ENCODE measurements at regions not wholly inside any gene's neighbourhood (a gene's known extent, or its start where the extent isn't known, plus 50 kb on each side); places are given as distances from the start of the nearest gene placed in this dataset.

DNA sequence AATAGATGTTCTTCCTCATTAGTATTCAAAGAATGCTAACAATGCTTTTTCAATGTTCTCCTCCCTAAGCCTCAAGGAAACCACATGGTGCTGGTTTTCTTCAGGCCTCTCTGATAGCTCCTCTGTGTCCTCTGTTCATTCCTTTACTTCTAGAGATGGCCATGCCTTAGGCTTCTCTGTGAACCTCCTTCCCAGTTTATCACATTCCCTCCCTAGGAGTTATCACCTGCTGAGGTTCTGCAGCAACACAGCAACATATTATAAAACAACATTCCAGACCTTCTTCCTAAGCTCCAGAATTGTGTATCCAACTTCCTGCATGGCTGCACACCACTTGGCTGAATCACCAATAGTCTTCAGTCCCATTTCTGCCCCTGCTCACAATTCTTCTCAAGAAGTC is 325.5 kb downstream of the IRS1 start:
- peaks cover 0 to 13% (median 0%) of the 10 kb centered on the region in 12 donors for H3K4me1 ChIP-seq
- H3K4me3 ChIP-seq, result no peak overlapping the region
- no peaks in the 10 kb centered on the region for H3K36me3 ChIP-seq
- DNase-seq, result no peak
- peaks cover 0 to 10% (median 0%) of the 10 kb centered on the region in 12 donors for H3K9me3 ChIP-seq
- intact Hi-C loops (cut with DNase I), result no loop called here
- no peak for ATAC-seq
- TF ChIP-seq, protein P1, sequence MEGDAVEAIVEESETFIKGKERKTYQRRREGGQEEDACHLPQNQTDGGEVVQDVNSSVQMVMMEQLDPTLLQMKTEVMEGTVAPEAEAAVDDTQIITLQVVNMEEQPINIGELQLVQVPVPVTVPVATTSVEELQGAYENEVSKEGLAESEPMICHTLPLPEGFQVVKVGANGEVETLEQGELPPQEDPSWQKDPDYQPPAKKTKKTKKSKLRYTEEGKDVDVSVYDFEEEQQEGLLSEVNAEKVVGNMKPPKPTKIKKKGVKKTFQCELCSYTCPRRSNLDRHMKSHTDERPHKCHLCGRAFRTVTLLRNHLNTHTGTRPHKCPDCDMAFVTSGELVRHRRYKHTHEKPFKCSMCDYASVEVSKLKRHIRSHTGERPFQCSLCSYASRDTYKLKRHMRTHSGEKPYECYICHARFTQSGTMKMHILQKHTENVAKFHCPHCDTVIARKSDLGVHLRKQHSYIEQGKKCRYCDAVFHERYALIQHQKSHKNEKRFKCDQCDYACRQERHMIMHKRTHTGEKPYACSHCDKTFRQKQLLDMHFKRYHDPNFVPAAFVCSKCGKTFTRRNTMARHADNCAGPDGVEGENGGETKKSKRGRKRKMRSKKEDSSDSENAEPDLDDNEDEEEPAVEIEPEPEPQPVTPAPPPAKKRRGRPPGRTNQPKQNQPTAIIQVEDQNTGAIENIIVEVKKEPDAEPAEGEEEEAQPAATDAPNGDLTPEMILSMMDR (IDR thresholded peaks at IDR 0.05), result no peak
- TF ChIP-seq POLR2A (IDR thresholded peaks at IDR 0.05), result no peak
- no peaks in the 10 kb centered on the region for H3K27me3 ChIP-seq
- no peak overlapping the region for H3K27ac ChIP-seq

DNA sequence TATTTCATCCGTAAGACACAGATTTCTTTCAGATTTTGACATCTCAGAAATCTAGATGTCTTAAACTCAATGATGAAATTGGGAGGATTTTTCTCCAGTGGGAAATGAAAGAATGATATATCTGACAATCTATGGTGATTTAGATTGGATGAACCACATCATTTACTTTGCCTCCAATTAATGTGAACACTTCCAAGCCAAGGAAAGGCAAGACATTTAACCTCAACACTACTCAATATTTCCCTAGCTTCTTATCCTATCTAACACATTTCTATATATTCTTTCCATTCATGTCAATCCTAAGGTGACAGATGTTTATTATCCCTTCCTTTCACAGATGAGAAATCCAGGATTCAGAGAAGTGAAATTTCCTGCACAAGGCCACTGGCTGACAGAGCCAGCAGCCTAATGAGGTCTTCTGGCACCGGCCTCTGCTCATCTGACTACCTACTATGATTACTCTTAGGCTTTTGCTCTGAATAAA is 327.6 kb downstream of the IRS1 start:
- 46 to 74% (median 49%) methylated on average over 2 of the region's 2 CpGs for WGBS, 4 donors
- intact Hi-C loops (cut with DNase I), result no loop called here
- no peak for ATAC-seq

DNA sequence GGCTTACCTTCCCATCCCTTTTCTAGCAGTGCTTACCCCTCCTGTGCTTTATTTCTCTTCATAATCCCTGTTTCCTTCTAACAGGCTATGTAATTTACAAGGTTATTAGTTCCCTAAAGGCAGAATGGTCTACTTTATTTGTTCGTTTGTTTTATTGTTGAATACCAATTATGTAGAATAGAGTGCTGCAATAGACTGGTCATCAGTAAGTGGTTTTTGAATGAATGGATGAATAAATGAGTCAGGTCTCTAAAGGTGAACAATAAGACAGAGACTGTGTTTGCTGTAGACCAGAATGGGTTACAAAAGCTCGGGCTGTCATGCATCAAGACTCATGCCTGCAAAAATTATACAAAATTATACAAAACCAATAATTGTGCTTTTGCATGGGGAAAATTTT is 332.0 kb downstream of the IRS1 start:
- Histone ChIP-seq H3K9me3 (peaks cover 0 to 11% (median 0%) of the 10 kb centered on the region in 12 donors), H3K27me3 (no peaks in the 10 kb centered on the region), H3K36me3 (no peaks in the 10 kb centered on the region), H3K4me1 (peaks cover 0 to 8% (median 2%) of the 10 kb centered on the region in 12 donors), H3K4me3 (no peak overlapping the region), H3K27ac (no peak overlapping the region)
- no peak for ATAC-seq
- WGBS, 4 donors, result 84 to 91% (median 89%) methylated on average over 2 of the region's 2 CpGs
- no peak for TF ChIP-seq POLR2A (IDR thresholded peaks at IDR 0.05)
- no peak for DNase-seq
- intact Hi-C loops (cut with DNase I), result no loop called here

More for the DNA sequence above, 327.6 kb downstream of the IRS1 start:
- TF ChIP-seq POLR2A (IDR thresholded peaks at IDR 0.05), result no peak
- TF ChIP-seq, protein P1 (IDR thresholded peaks at IDR 0.05), result no peak
- Histone ChIP-seq H3K27me3 (no peaks in the 10 kb centered on the region), H3K4me1 (no peaks in the 10 kb centered on the region), H3K27ac (no peak overlapping the region), H3K36me3 (no peaks in the 10 kb centered on the region), H3K9me3 (peaks cover 0 to 10% (median 0%) of the 10 kb centered on the region in 12 donors), H3K4me3 (no peak overlapping the region)
- DNase-seq, result no peak

DNA sequence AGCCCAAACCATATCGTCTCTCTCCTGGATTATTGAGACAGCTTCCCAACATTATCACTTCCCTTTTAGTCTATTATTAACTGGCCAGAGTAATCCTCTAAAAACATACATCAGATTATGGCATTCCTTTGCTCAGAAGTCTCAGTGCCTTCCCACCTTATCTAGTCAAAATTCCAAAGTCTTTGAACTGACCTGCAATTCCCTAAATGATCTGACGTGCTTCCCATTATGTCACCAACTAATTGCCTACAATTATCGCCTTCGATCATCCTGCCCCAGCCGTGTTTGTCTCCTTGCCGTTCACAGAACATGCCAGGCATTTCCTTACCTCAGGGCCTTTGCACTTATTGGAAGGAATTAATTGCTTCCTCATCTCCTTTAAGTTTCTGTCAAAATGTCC is 332.4 kb downstream of the IRS1 start:
- ATAC-seq (no peak), DNase-seq (no peak)
- Histone ChIP-seq H3K9me3 (peaks cover 0 to 16% (median 0%) of the 10 kb centered on the region in 12 donors), H3K4me3 (no peak overlapping the region), H3K4me1 (peaks cover 0 to 8% (median 2%) of the 10 kb centered on the region in 12 donors), H3K36me3 (no peaks in the 10 kb centered on the region), H3K27ac (no peak overlapping the region), H3K27me3 (no peaks in the 10 kb centered on the region)
- intact Hi-C loops (cut with DNase I), result no loop called here
- WGBS, 4 donors, result 67 to 77% (median 74%) methylated on average over 5 to 6 of the region's 6 CpGs
- TF ChIP-seq POLR2A (IDR thresholded peaks at IDR 0.05), result no peak
- TF ChIP-seq, protein P1 (IDR thresholded peaks at IDR 0.05), result no peak

DNA sequence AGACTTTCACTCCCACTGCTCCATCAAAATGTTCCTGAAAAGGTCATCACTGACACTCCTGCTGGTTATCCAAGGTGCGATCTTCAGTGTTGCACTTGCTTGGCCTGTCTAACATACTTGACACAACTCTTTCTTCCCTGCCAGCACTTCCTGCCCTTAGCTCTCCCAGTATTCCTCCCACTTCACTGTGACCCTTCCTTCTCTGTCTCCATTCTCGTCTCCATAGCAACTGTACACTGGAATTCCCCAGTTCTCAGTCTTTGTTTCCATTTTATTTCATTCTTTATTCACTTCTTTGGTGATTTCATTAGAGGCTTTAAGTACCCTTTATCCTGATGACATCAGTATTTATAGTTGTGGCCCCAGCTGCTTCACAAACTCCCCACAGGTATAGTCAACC is 333.0 kb downstream of the IRS1 start:
- 73 to 87% (median 80%) methylated on average over 2 of the region's 2 CpGs for WGBS, 4 donors

More for the DNA sequence above, 333.0 kb downstream of the IRS1 start:
- ATAC-seq, result no peak
- no peak overlapping the region for H3K27ac ChIP-seq
- no peak for DNase-seq
- intact Hi-C loops (cut with DNase I), result no loop called here
- H3K4me1 ChIP-seq, result peaks cover 0 to 8% (median 2%) of the 10 kb centered on the region in 12 donors
- H3K36me3 ChIP-seq, result no peaks in the 10 kb centered on the region
- no peak for TF ChIP-seq POLR2A (IDR thresholded peaks at IDR 0.05)
- TF ChIP-seq, protein P1 (IDR thresholded peaks at IDR 0.05), result no peak
- peaks cover 0 to 21% (median 0%) of the 10 kb centered on the region in 12 donors for H3K9me3 ChIP-seq
- no peaks in the 10 kb centered on the region for H3K27me3 ChIP-seq
- no peak overlapping the region for H3K4me3 ChIP-seq

Data from heart left ventricle (tissue), 16 donors.